NCI-H1694 treated with DMSO at 0.1 percent for 48 hours (cell line): ENCODE measurements at regions not wholly inside any gene's neighbourhood (a gene's known extent, or its start where the extent isn't known, plus 50 kb on each side); places are given as distances from the start of the nearest gene placed in this dataset.
"Not testable (repeated sequence)": the region's sequence is repeated elsewhere in the genome, so short reads cannot be mapped to it uniquely, and the experiment has no call there.

Source experiments
- DNase-seq: peaks from one replicate; lab custom pipeline; 2025; lab: John Stamatoyannopoulos, UW

DNA sequence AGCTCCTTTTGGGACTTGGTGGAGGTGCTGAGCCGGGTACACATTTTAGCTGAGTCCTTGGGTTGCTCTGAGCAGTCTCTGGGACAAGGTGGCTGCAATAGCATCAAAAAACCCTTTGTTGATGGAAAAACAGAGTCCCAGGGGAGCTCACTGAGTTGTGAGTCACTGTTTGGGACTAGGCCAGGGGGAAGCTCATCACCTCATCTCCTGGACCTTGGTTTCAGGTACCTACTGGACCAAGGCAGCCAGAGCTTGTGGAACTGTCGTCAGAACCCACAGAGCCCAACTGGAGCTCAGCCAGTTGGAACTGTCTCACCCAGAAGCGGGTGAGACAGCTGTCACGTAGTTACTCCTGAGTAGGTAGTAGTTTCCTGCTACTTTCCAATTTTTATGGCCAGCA, 146.7 kb downstream of the HLX start:
- peak; percentile 23 for DNase-seq

DNA sequence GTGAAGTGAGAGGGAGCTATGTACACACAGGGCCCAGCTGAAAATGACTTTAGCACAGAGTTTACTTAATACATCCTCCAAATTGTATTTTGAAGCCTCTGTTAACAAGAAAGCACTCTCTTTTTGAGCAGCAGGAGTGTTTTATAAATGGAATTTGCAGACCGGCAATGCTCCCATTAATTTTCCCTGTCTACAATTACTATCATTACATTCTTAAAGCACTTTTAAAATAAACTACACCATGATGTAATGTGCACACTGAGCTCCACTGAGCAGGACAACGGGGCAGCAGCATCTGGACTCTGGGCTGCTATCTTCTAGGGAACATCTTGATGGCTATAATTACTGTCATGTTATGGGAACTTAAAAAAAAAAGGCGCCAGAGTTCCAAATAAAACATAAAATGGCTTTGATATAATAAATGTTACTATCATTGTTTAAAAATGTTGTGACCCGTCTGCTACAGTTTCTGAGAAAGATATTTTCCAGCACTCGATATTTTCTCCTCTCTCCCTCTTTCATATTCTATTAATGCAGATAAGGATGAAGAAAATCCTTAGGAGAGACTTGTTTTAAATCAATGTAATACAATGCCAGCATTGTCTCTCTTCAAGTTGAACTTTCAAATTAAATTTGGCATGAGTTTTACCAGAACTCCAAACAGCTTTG, 150.9 kb downstream of the HLX start:
- DNase-seq, result no peak

DNA sequence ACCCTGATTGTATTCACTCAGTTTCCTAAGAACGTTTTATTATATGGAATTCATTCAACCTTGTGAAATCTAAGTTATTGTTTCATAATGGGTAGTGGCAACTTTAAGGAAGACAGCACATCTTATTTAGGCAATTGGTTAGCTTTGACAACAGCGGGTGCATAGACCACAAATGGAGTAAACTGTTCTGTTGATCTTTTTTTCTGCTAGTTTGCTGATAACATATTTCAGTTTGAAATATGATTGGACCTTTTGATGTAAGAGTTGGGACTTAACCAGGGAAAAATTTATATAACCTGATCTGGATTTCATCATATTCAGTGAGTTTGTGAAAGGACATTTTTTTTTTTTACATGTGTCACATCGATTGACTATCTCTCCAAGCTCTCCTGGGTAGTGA, 151.7 kb downstream of the HLX start:
- no peak for DNase-seq

DNA sequence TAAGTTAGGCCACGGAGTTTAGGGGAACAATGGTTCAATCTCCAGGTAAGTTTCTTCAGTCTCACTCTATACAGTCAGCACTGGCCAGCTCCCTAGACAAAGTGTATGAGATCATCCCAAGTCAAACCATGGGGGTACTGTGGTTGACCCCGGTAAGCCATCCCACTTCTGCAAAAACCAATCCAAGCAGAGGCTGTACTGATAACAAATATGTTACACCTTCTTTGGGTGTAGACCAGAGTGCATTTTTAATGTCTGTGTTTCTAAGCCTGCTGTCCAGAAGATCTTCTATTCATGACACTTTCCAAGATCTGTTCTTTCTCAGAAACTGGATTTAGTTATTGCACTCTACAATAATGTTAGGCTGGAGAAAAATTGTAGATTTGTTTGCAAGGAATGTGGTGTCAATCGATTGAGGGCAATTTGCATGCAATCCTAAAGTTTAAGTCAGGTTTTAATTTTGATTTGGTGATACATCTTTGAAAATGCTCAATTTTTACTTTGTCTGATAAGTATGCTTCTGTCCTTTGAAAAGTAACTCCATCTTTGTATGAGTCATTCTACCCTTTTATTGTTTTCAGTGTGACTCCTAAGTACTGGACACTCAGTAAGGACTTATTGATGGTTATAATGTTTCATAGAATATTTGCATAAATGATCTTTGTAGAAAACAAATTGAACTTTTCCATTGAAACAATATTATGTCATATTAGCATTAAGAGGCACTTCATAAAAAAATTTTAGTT, 152.4 kb downstream of the HLX start:
- no peak for DNase-seq

DNA sequence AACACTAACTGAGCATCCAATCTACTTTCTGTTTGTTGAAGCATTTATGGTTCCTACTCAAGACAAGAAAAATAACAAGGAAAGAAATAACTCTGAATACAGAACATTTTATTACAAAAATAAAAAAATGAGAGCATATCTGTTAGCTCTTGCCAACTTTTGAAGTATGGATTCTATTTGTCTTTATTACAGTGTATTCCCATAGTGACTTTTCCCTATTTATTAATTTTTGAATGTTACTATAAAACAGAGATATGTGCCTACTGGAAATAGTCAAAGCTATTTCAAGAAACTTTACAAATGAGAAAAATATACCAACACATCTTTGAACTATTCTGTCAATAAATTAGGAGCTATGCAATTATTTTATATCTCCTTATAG, 153.0 kb downstream of the HLX start:
- no peak for DNase-seq

DNA sequence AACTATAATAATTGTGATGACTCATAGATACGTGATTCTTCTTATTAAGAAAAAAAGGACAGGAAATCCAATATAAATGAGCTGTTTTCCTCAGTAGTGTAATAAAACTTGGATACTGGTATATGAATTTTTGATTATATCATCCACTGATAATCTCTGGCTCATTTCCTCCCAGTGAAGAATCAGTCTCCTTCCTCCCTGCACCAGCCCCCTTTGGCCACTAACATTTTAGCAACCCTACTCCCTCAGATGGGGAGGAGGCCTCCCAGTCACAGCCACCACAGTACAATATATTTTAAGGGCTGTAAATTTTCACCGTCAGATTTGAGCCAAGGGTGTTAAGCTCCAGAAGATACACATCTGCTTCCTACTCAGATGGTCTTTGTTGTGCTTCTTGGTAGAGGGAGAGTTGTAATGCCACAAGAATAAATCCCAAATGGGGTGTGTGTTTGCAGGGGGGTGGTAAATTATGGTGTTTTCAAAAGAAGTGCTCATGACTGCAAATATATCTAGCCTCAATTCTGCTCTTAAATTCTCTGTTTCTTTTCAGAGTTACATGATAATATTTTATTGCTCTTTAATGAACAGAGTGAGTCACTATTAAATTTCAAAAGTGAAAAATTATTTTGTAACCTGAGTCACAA, 153.5 kb downstream of the HLX start:
- no peak for DNase-seq

DNA sequence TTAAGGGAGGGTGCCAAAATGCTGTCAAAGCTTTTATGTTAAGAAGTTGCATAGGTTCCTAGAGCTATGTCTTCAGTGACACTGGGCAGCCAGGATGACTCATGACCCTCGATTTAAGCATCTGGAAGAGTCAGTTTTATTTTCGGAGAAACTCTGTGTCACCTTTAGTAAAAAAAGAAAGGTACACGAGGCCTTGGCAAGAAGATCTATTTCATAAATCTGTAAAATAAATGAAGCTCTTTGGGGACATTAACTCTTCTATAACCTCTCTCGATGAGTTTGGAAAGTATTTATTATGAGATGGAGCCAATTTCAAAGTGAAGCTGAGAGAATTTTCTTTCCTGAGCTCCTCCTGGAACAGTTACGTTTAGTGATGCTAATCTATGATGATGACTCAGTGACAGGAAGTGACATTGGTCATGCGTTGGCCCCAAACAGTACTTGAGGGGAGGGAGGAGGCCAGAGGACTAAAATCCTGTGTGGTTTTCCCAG, 156.5 kb downstream of the HLX start:
- no peak for DNase-seq

DNA sequence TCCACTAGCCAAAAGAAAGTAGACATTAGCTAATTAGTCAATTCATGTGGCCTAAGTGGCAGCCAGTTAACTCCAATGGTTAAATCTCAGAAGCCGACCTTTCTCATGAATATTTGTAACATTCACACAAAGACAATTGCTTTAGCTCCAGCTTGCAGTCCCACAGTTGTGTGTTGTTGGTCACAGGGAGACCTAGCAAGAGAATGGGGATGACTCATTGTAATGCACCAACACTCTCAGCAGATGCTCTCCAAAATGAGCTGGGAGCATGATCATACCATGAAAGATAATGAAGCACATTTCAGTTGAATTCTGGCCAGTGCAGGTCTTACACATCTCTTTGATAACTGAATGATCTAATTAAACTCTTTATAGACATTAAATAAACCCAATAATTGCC, 160.4 kb downstream of the HLX start:
- DNase-seq, result peak; percentile 37

DNA sequence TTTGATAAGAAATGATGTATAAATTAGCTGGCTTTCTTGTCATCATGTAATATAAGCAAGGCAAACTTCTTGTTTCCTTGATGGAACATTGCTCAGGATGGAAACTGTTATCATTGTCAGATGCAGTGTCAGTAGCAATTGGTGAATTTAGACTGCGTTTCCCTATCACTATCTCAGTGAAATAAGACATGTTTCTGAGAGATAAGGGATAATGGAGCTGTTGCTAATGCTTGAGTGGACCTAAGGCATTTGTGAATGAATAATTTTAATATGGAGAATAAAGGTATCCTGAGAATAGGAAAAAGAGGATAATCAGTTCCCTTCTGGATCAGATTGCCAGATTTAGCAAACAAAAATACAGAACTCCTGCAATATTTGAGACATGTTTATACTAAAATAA, 160.9 kb downstream of the HLX start:
- no peak for DNase-seq

DNA sequence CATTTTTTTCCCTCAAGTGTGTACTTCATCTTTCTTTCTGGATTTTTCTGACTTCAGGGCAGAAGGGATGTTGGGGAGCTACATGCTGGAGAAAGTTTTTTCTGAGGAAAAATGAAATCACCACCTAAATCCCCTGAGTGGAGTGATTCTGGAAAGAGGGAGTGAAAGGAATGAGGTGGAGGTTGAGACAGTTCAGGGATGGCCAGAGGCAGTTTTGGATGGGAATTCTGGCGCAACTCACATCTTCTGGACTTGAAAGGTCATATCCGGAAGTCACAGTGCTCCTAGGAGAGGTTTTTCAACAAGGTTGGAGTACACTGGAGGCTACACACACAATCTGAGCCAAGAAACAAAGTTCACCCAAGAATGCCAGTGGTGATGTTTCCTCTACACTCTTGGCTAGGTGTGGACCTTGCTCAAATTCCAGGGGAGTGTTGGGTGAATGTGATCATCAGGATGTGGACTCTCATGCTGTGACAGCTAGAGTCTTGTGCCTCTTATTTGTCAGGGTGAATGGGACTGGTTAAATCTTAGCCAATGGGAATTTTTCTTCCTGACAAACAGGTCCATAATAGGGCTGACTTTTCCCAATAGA, 161.5 kb downstream of the HLX start:
- DNase-seq, result no peak

DNA sequence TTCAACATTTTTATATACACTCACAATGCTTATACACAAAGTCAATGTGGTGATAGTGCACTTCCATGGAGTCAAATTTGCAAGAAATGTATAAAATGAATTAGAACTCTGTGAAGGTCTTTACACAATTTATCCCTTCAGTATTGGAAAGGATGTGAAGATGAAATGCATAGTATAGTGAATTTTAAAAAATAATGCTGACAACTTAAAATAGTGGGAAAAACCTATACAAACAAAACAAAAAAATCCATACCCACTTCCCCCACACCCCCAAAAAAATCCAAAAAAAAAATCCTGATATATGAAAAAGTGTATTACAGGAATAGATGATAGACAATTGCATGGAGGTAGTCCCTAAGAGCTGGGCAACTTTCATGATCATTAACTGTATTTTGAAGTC, 165.3 kb downstream of the HLX start:
- no peak for DNase-seq

DNA sequence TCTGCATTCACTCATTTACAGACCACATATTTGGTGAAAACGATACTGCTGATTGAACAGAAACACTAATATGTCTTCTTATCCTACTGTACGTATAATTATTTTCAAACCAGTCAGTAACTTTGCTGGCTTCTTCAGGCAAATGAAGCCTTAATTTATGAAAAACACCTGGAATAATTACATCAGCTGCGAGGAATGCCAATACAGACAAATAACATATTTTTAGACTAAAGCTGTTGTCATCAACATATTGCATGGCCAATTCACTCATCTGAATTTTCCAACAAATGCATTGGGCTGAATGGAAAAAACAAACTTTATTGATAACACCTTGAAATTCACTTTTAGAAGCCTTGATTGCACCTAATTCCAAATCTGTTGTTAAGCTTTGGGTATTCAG, 165.9 kb downstream of the HLX start:
- no peak for DNase-seq

DNA sequence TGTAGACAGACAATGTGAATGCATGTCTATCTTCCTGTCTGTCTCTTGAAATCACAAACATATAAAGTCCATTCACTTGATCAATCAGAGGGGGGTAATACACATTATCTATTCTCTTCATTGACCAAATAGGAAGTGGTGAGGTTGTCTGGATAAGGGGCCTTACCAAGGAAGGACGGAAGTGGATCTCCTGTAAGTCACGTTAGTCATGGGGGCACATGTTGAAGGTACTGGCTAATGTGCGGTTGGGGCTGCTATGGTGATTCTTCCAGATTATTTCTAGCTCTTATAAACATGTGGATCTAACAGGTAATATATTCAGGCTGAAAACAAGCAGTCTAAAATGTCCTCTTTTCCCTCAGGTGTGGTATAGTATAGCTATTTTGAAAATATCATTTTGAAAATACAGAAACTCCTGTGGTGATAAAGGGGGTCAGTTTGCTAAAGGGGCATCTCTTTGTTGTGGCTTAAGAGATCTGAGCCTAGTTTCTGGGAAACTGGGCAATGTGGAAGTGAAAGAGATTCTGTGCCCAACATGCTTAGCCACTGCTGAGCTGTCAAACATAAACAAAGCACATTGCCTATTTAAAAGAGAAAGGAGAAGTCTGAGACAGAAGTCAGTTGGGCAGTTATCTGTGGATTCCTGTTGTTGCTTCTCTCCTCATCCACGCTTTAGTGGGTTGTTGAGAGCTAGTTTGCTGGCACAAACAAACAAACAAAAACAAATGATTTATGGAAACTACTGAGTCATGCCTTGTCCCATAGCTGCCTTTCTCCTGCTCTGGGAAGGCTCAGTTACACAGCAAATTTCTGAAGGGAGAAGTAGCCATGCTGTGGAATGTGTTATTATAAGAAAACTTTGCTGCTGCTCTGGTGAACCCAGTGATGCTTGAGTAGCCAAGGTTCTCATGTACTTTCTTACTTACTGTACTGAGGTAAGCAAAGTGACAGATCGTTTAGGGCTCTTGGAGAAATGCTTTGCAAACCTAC, 166.9 kb downstream of the HLX start:
- DNase-seq, result no peak

DNA sequence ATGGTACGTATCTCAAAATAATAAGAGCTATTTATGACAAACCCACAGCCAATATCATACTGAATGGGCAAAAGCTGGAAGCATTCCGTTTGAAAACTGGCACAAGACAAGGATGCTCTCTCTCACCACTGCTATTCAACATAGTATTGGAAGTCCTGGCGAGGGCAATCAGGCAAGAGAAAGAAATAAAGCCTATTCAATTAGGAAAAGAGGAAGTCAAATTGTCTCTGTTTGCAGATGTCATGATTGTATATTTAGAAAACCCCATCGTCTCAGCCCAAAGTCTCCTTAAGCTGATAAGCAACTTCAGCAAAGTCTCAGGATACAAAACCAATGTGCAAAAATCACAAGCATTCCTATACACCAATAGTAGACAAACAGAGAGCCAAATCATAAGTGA, 172.1 kb downstream of the HLX start:
- not testable (repeated sequence) for DNase-seq

DNA sequence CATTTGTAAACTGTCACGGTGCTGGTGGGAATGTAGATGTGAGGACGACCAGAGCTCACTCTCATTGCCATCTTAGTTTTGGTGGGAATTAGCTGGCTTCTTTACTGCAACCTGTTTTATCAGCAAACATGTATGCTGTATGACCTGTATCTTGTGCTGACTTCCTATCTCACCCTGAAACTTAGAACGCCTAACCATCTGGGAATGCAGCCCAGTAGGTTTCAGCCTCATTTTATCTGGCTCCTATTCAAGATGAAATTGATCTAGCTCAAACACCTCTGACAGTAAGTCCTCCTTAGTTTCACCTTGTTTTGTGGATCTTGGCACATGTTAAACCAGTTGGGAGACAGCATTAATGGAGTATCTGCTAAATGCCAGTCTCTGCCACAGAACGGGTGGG, 174.6 kb downstream of the HLX start:
- DNase-seq, result no peak

DNA sequence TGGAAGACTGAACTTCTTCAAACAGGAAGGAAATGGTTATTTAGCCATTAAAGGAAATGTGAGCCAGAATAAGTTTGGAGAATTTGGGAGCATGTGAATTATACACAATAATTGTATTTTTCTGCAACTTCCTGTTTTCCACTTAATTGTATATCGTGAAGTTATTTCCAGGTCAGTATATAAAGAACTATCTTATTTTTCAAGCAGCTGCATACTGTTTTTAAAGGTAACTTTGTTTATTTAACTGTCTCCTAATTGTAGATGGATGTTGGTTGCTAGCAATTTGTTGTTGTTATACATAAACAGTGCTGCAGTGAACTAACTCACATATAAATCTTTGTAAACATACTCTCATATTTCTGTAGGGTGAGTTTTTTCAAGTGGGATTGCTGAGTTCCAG, 180.3 kb downstream of the HLX start:
- DNase-seq, result no peak

DNA sequence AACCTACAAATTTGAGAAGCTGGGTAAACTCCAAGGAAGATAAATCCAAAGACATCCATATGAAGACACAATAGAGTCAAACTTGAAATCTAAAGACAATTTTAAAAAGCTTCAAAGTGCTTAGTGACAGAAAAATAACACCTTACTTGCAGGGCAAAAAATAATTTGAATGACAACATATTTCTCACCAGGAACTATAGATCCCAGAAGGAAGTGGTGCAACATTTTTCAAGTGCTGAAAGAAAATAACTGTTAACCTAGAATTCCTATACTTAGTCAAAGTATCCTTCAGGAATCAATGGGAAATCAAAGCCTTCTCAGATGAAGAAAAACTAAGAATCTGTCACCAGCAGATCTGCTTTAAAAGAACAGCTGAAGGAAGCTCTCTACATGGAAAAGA, 184.4 kb downstream of the HLX start:
- DNase-seq, result no peak

DNA sequence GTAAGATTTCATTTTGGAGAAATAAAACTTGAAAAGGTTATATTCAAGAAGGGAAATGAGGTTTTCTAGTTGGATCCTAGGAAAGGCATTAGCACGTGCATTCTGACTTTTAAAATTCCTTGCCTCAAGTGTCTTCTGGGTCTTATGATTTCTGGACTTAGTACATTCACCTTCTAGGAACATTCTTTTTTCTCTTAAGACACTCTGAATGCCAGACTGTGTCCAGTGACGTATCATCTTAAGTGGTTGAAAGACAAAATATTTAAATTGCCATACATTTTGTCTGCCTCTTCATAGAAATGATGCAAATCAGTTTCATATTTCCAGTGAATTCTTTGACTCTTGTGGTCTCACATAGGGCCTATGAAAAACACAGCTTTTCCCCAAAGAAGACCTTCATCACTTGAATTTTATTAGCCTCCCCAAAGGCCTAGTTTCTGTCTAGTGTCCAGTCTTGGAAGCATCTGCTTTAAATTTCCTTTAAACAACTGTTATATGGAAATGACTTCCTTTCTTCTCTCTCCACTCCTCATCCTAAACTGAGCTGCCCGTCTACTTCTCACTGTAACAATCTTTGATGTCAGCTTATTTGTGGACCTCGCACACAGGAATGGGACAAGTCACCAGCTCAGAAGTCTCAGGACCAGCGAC, 187.2 kb downstream of the HLX start:
- no peak for DNase-seq

DNA sequence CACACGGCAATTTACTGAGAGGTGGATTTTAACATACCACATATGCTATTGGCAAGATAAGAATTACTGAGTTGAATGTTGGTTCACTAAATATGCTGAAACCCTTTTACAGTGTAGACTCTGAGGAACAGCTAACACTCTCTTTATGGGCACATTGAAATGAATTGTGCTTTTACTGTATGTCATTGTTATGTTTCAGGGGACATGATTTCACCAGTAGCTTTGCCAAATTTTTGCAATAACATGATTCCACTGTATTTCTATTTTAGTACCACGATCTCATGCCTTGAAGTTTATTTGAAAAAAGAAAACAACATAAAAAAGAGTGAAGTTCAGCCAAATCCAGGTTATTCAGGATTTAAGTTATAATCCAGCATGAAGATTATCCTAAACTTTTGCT, 188.5 kb downstream of the HLX start:
- DNase-seq, result no peak

DNA sequence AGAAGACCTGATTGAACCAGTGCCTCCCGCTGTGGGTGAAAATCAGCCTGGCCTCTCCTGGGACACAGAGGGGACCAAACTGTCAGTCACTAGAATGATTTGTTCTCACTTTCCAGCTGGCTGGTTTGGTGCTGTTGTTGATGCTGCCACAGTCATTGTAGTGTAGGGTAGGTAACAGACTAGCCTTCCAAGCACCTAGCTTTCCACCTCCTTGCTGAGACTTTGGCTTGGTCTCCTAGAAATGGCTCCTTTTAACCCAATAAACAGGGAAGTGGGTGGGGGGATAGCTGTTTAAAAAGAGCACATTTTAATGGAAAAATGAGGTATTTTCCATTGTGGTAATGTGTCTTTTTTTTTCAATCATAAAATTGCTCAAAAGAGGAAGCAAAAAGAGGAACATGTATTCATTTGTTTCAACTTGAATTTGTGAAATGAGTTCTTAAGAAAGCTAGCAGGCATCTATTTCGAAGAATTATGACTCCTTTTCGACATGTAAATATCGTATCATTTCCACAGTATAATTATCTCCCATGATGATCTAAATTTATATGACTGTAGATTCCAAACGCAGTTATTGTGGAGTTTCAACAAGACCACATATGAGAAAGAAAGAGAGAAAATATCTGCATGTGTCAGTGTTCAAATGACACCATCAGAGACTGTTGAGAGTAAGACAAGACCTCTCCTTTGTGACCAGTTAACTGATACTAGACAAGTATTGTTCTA, 190.1 kb downstream of the HLX start:
- no peak for DNase-seq

DNA sequence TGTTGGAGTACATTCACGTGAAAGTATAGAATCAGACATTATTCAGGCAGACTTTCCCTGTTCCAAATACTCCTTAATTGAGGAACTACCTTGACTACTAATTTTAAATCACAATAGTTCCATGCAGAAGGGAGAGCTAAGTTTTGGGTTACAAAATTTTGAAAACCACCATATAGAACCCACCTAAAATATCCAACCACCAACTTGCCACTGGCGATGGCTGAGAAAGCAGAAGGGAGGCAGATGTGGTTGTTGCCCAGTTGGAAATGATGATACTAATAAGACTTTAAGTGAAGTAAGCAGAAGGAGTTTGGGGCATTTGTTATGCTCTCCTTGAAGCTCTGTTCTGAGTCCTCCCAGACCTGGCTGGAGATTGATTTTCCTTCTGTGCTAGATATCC, 190.7 kb downstream of the HLX start:
- DNase-seq, result no peak
